Testis (tissue), 2 donors: ENCODE measurements at regions not wholly inside any gene's neighbourhood (a gene's known extent, or its start where the extent isn't known, plus 50 kb on each side); places are given as distances from the start of the nearest gene placed in this dataset.

Source experiments
- DNase-seq: peaks from one replicate; pipeline ENCODE4 v3.0.0-alpha.2; 2019
- H3K27ac ChIP-seq, 2 donors: fragments of 200-600 bp; sonication (generic); one replicate each; pipeline ENCODE4 v1.5.1; 2019
- H3K27me3 ChIP-seq: fragments of 200-600 bp; sonication (generic); one replicate; pipeline ENCODE4 v1.5.1; 2019
- H3K36me3 ChIP-seq: fragments of 200-600 bp; sonication (generic); one replicate; pipeline ENCODE4 v1.5.1; 2017; ENCODE audit warnings: low read depth; ENCODE audit errors: missing control alignments
- H3K4me1 ChIP-seq: fragments of 200-600 bp; sonication (generic); one replicate; pipeline ENCODE4 v1.5.1; 2019
- H3K4me3 ChIP-seq, 2 donors: fragments of 200-600 bp; sonication (generic); one replicate each; pipeline ENCODE4 v1.5.1; 2017 to 2019
- H3K9me3 ChIP-seq: fragments of 200-600 bp; sonication (generic); one replicate; pipeline ENCODE4 v1.5.1; 2017
- CTCF ChIP-seq, 3 experiments: fragments of 450-650 bp in 2 of 3; fragments of 200-600 bp in 1 of 3; sonication (generic) in 1 of 3; IDR thresholded peaks; one replicate each; pipeline ENCODE4 v1.5.1; 2016 to 2019; ENCODE audit warnings: antibody characterized with exemption in 3 of 3, mild to moderate bottlenecking in 2 of 3, moderate library complexity in 1 of 3
- POLR2A ChIP-seq: fragments of 450-650 bp; IDR thresholded peaks from one replicate; pipeline ENCODE4 v1.6.1; 2017; ENCODE audit warnings: antibody characterized with exemption, mild to moderate bottlenecking, moderate library complexity
- WGBS, 2 donors: methylation state at CpG; one replicate each; pipeline ENCODE4 v1.1.5; 2018; 5-methylcytosine and 5-hydroxymethylcytosine counted together
- intact Hi-C: fragments of 100-400 bp; cut with DNase I; formaldehyde crosslinking; loops from one replicate; pipeline ENCODE4 v1.15.1; 2023; ENCODE audit warnings: low total_unique reads

DNA sequence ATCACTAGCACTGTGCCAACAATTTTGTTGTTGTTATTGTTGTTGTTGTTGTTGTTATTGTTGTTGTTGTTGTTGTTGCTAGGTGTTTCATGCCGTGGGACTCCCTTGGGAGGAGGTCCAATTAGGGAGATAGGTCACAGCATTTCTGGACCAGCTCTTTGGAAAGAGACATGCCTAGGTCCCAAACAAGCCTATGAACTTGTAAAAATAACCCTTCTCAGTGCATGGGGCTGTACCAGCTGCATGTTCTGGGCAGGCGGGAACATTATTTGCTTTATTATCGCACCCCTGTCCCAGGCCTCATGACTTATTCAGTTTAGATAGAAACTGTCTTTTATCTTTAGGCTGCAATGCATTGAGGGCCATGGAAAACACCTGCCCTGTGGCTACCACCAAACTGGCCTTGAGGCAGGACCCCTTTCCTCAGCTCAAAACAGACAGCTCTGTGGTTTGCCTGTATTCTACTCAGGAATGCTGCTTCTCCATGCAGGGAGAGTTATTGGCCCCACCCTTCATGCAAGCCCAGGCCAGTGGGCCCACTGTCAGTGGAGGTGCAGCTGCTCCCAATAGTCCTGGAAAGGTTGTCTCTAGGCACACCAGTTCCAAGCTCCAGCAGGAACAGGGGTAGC lies 386.5 kb upstream of the BRINP3 start:
- H3K27ac ChIP-seq: no peak overlapping the region
- TF ChIP-seq CTCF (IDR thresholded peaks at IDR 0.05): no peak
- no peak for TF ChIP-seq POLR2A
- no peaks in the 10 kb centered on the region for H3K4me1 ChIP-seq
- H3K4me3 ChIP-seq: no peak overlapping the region
- H3K27me3 ChIP-seq: no peaks in the 10 kb centered on the region
- no peaks in the 10 kb centered on the region for H3K9me3 ChIP-seq
- DNase-seq: no peak
- WGBS, 2 donors: 55 to 73% methylated on average over 3 of the region's 3 CpGs
- intact Hi-C loops: no loop called here
- no peaks in the 10 kb centered on the region for H3K36me3 ChIP-seq

- Histone ChIP-seq H3K4me1 (no peaks in the 10 kb centered on the region), H3K27ac (no peak overlapping the region), H3K4me3 (no peak overlapping the region), H3K27me3 (no peaks in the 10 kb centered on the region), H3K36me3 (no peaks in the 10 kb centered on the region), H3K9me3 (no peaks in the 10 kb centered on the region)
- 69 to 78% methylated on average over 3 of the region's 3 CpGs for WGBS, 2 donors
- no peak for TF ChIP-seq CTCF (IDR thresholded peaks at IDR 0.05)
- TF ChIP-seq POLR2A: no peak
- DNase-seq: no peak
- intact Hi-C loops: no loop called here
Observed at GRCh38 chr1:190880352-190880751, 402.7 kb upstream of the BRINP3 start.

DNA sequence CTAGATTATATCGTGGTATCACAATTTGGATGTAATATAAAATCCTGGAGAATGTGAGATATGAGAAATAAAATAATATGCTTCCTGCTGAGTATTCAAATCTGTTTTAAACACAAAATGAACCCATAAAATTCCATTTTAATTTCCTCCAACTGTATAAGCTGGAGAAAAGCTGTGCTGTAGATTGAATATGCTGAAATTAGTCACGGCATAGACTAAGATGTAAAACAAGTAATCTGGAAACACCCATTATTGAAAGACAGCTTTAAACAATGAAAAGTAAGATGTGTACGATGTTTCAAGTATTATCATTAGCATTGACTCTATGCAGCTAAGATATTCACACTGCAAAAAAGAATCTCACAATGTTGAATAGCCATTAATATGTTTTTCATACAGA lies 403.4 kb upstream of the BRINP3 start:
- Histone ChIP-seq H3K36me3 (no peaks in the 10 kb centered on the region), H3K27ac (no peak overlapping the region), H3K27me3 (no peaks in the 10 kb centered on the region), H3K4me1 (no peaks in the 10 kb centered on the region), H3K9me3 (no peaks in the 10 kb centered on the region), H3K4me3 (no peak overlapping the region)
- 69 to 80% methylated on average over 3 of the region's 3 CpGs for WGBS, 2 donors
- no peak for DNase-seq
- no peak for TF ChIP-seq CTCF (IDR thresholded peaks at IDR 0.05)
- TF ChIP-seq POLR2A: no peak
- intact Hi-C loops: no loop called here

DNA sequence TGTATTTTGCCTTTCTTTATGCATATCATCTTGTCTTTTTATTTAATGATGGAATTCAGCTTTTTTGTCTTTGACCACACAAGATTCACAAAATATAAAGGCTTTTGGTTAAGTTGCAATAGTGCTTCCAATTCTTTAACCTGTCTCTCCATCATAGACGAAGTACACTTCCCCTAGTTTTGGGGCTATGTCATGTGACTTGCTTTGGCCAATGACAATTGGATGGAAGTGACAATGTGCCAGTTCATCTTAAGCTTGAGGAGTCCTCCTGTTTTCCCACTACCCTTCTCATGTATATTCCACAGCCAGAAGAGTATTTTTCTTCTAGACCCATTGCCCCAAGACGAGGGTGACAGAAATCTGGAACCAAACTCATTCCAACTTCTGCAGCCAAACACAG lies 419.6 kb upstream of the BRINP3 start:
- no peak overlapping the region for H3K27ac ChIP-seq
- WGBS, 2 donors: 92 to 93% methylated on average over 2 of the region's 2 CpGs

More for the DNA sequence above, 419.6 kb upstream of the BRINP3 start:
- no peak overlapping the region for H3K4me3 ChIP-seq
- H3K27me3 ChIP-seq: no peaks in the 10 kb centered on the region
- TF ChIP-seq POLR2A: no peak
- no peak for TF ChIP-seq CTCF (IDR thresholded peaks at IDR 0.05)
- intact Hi-C loops: no loop called here
- H3K9me3 ChIP-seq: no peaks in the 10 kb centered on the region
- no peaks in the 10 kb centered on the region for H3K36me3 ChIP-seq
- no peak for DNase-seq
- H3K4me1 ChIP-seq: no peaks in the 10 kb centered on the region
